B cell (primary cell): ENCODE measurements at regions not wholly inside any gene's neighbourhood (a gene's known extent, or its start where the extent isn't known, plus 50 kb on each side); places are given as distances from the start of the nearest gene placed in this dataset.
"Not testable (repeated sequence)": the region's sequence is repeated elsewhere in the genome, so short reads cannot be mapped to it uniquely, and the experiment has no call there.

ENCODE experiments used
- ATAC-seq: fragments of 200-7000 bp; cut with Tn5 transposase; one replicate; pipeline ENCODE4 v1.10.0; 2021; ENCODE audit warnings: low read depth, mild to moderate bottlenecking, moderate number of reproducible peaks, moderate library complexity
- CTCF ChIA-PET: fragments of 350-600 bp; sonication (Branson Sonifier 250); formaldehyde crosslinking; loops from one replicate; lab custom pipeline; 2021; ENCODE audit warnings: antibody characterized with exemption, inconsistent platforms; lab: Charles Lee
- POLR2A ChIA-PET: fragments of 350-600 bp; sonication (Branson Sonifier 250); formaldehyde crosslinking; loops from one replicate; lab custom pipeline; 2021; ENCODE audit warnings: antibody characterized with exemption; lab: Charles Lee
- DNase-seq: peaks from one replicate; pipeline ENCODE4 v3.0.0; 2013
- H2AFZ ChIP-seq: 2 replicates; pipeline ENCODE4 v1.6.1; 2012; ENCODE audit warnings: mild to moderate bottlenecking, low read depth, low read length; ENCODE audit not compliant: insufficient read depth, poor library complexity, severe bottlenecking
- H3K27ac ChIP-seq, 2 donors: 1 replicate in 1 of 2; 2 replicates in 1 of 2; pipeline ENCODE4 v1.5.1; 2012 to 2013; ENCODE audit warnings: low read length in 2 of 2, mild to moderate bottlenecking in 2 of 2, moderate library complexity in 1 of 2
- H3K27me3 ChIP-seq, 4 experiments: fragments of 200-600 bp in 1 of 4; sonication (generic) in 1 of 4; replicated peaks in 1 of 4; 1 replicate in 2 of 4; 2 replicates in 2 of 4; pipeline versions ENCODE4 v1.6.1 to v1.7.0; 2013 to 2016; ENCODE audit warnings: low read length in 3 of 4, mild to moderate bottlenecking in 2 of 4, mixed read lengths in 1 of 4, moderate library complexity in 1 of 4; ENCODE audit not compliant: insufficient read depth in 4 of 4, control insufficient read depth in 3 of 4; ENCODE audit errors: control extremely low read depth in 1 of 4
- H3K36me3 ChIP-seq, 2 experiments: replicated peaks in 1 of 2; 1 replicate in 1 of 2; 2 replicates in 1 of 2; pipeline versions ENCODE4 v1.6.1 to v1.7.1; 2013; ENCODE audit warnings: low read length in 1 of 2; ENCODE audit not compliant: insufficient read depth in 2 of 2, control insufficient read depth in 1 of 2; ENCODE audit errors: control extremely low read depth in 1 of 2, extremely low read depth in 1 of 2
- H3K4me1 ChIP-seq, 2 donors: fragments of 200-600 bp in 1 of 2; sonication (generic) in 1 of 2; 1 replicate in 1 of 2; 2 replicates in 1 of 2; pipeline versions ENCODE4 v1.5.1 to v1.6.1; 2013 to 2017; ENCODE audit warnings: low read length in 2 of 2; ENCODE audit not compliant: control insufficient read depth in 2 of 2, insufficient read depth in 2 of 2
- H3K4me2 ChIP-seq: replicated peaks from 2 replicates; pipeline ENCODE3; 2012; ENCODE audit warnings: mild to moderate bottlenecking, low read depth, low read length; ENCODE audit not compliant: poor library complexity, severe bottlenecking
- H3K4me3 ChIP-seq, 5 experiments: fragments of 200-600 bp in 1 of 5; sonication (generic) in 1 of 5; 1 replicate in 3 of 5; 2 replicates in 2 of 5; pipeline versions ENCODE4 v1.5.1 to v1.7.0; 2011 to 2016; ENCODE audit warnings: low read length in 4 of 5, mild to moderate bottlenecking in 4 of 5, low read depth in 2 of 5, control low read depth in 1 of 5, moderate library complexity in 1 of 5; ENCODE audit not compliant: insufficient read depth in 1 of 5; ENCODE audit errors: control extremely low read depth in 1 of 5, extremely low read depth in 1 of 5
- H3K79me2 ChIP-seq: fragments of 200-600 bp; sonication (generic); one replicate; pipeline ENCODE4 v1.6.0; 2016; ENCODE audit warnings: low read length; ENCODE audit not compliant: control insufficient read depth, insufficient read depth
- H3K9ac ChIP-seq: fragments of 200-600 bp; sonication (generic); 2 replicates; pipeline ENCODE4 v1.6.1; 2017; ENCODE audit warnings: mild to moderate bottlenecking, low read length, moderate library complexity
- H3K9me3 ChIP-seq, 3 donors: one replicate each; pipeline versions ENCODE4 v1.6.1 to v1.7.1; 2013; ENCODE audit warnings: low read length in 2 of 3; ENCODE audit not compliant: control insufficient read depth in 2 of 3, insufficient read depth in 1 of 3; ENCODE audit errors: control extremely low read depth in 1 of 3
- H4K20me1 ChIP-seq: 2 replicates; pipeline ENCODE4 v1.6.0; 2012; ENCODE audit warnings: mild to moderate bottlenecking, low read length; ENCODE audit not compliant: insufficient read depth, control insufficient read depth, poor library complexity, severe bottlenecking
- H3K27ac Mint-ChIP-seq: one replicate; pipeline ENCODE4 v1.8.0; 2021; ENCODE audit warnings: mixed read lengths
- H3K27me3 Mint-ChIP-seq: one replicate; pipeline ENCODE4 v1.8.0; 2021; ENCODE audit warnings: mixed read lengths
- H3K4me1 Mint-ChIP-seq: one replicate; pipeline ENCODE4 v1.8.0; 2021; ENCODE audit warnings: mixed read lengths
- H3K4me3 Mint-ChIP-seq: one replicate; pipeline ENCODE4 v1.8.0; 2021; ENCODE audit warnings: mixed read lengths
- H3K9me3 Mint-ChIP-seq: one replicate; pipeline ENCODE4 v1.8.0; 2022; ENCODE audit warnings: mixed read lengths; ENCODE audit not compliant: insufficient read depth
- WGBS: methylation state at CpG from one replicate; pipeline ENCODE4 v1.1.5; 2013; ENCODE audit warnings: missing lambda C conversion rate; ENCODE audit not compliant: insufficient coverage; 5-methylcytosine and 5-hydroxymethylcytosine counted together
- intact Hi-C: fragments of 100-400 bp; cut with micrococcal nuclease; formaldehyde crosslinking; loops from one replicate; pipeline ENCODE4 v1.10.0; 2022

DNA sequence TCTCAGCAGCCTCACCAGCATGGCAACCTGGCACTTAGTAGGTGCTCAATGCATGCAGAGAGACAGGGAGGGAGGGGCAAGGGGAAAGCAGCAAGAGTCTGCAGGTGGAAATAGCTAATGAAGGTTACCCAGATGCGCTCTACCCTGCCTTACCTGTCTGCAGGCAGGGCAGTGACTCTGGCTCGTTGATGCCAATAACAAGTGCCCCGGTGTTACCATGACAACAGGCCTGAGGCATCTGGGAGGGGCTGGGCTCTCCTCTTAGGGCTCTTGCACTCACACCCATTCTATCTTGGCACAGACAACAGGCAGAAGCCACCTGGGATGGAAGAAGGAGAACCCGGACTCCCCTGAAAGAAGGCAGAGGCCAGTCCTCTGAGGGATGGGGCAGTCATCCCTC lies 896.0 kb downstream of the TUBA3C start:
- H3K4me2 ChIP-seq, H3K27me3 ChIP-seq, CTCF ChIA-PET, H3K9ac ChIP-seq, intact Hi-C loops, ATAC-seq, H4K20me1 ChIP-seq, H3K36me3 ChIP-seq, H2AFZ ChIP-seq, DNase-seq, H3K4me3 ChIP-seq, H3K9me3 ChIP-seq, H3K4me1 Mint-ChIP-seq, H3K79me2 ChIP-seq, H3K27me3 Mint-ChIP-seq, H3K27ac Mint-ChIP-seq, POLR2A ChIA-PET, H3K4me3 Mint-ChIP-seq, H3K9me3 Mint-ChIP-seq, H3K27ac ChIP-seq, H3K4me1 ChIP-seq: not testable (repeated sequence)
- no CpG with 5 or more reads among the region's 4 CpGs for WGBS

DNA sequence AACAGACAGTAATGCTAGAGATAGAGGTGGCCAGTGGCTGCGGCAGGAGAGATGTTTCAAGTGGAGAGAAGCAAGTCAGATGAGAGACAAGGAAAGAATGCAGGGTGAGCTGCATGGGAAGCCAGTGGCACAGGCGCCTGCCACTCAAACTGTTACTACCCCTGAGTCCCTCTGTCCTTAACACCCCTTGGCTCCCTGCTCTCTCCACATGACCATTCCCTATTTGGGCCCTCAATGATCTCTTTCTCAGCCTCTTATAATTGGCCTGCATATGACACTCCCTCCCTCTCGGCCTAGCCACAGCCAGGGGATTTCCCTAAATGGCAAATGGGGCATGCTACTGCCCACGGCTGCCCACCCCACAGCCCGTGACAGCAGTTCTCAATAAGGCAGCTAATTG lies 897.6 kb downstream of the TUBA3C start:
- H2AFZ ChIP-seq, H4K20me1 ChIP-seq, H3K9me3 Mint-ChIP-seq, H3K4me2 ChIP-seq, CTCF ChIA-PET, H3K4me3 Mint-ChIP-seq, intact Hi-C loops, H3K27ac ChIP-seq, H3K79me2 ChIP-seq, H3K36me3 ChIP-seq, ATAC-seq, H3K27me3 Mint-ChIP-seq, H3K4me1 Mint-ChIP-seq, H3K27me3 ChIP-seq, H3K27ac Mint-ChIP-seq, H3K9ac ChIP-seq, H3K4me1 ChIP-seq, DNase-seq, H3K9me3 ChIP-seq, POLR2A ChIA-PET, H3K4me3 ChIP-seq: not testable (repeated sequence)
- no CpG with 5 or more reads among the region's 5 CpGs for WGBS

DNA sequence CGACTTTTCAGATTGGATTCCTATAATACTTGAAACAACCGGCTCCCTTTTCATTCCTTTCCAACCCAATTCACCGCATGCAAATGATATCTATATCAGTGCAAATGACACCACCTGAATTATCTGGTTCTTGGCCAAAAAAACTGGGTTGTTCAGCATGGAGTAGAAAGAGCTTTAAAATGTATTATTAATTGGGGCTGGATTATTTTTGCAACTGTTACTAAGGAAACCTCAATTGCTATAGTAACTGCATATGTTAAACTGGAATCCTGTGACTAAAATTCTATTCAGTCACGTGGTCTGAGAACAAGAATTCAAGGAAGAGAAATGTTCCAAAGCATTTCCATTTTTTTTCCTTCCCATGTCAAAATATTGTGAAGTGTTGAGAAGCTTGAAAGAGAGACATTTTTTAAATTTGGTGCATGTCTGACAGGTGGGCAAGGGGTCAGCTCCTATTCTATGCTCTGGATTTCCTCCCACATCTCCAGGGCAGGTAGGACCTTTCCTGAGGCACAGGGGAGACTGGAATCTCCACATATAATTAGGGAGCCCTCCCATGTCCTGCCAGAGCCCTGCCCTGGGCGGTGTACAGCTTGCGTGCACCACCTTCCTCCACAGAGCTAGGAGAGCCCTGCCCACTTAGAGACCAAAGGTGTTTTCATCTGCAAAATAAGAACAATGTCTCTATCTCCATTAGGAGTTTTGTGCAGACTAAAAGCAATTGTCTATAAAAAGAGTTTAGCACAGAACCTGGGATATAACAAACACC lies 899.6 kb downstream of the TUBA3C start:
- H3K9me3 ChIP-seq, H3K4me2 ChIP-seq, H3K9ac ChIP-seq, H3K36me3 ChIP-seq, intact Hi-C loops, ATAC-seq, H4K20me1 ChIP-seq, H3K4me3 Mint-ChIP-seq, H3K9me3 Mint-ChIP-seq, DNase-seq, H3K4me3 ChIP-seq, H3K4me1 ChIP-seq, H3K4me1 Mint-ChIP-seq, H3K79me2 ChIP-seq, H3K27me3 ChIP-seq, POLR2A ChIA-PET, H2AFZ ChIP-seq, H3K27me3 Mint-ChIP-seq, CTCF ChIA-PET, H3K27ac Mint-ChIP-seq, H3K27ac ChIP-seq: not testable (repeated sequence)
- no CpG with 5 or more reads among the region's 6 CpGs for WGBS

DNA sequence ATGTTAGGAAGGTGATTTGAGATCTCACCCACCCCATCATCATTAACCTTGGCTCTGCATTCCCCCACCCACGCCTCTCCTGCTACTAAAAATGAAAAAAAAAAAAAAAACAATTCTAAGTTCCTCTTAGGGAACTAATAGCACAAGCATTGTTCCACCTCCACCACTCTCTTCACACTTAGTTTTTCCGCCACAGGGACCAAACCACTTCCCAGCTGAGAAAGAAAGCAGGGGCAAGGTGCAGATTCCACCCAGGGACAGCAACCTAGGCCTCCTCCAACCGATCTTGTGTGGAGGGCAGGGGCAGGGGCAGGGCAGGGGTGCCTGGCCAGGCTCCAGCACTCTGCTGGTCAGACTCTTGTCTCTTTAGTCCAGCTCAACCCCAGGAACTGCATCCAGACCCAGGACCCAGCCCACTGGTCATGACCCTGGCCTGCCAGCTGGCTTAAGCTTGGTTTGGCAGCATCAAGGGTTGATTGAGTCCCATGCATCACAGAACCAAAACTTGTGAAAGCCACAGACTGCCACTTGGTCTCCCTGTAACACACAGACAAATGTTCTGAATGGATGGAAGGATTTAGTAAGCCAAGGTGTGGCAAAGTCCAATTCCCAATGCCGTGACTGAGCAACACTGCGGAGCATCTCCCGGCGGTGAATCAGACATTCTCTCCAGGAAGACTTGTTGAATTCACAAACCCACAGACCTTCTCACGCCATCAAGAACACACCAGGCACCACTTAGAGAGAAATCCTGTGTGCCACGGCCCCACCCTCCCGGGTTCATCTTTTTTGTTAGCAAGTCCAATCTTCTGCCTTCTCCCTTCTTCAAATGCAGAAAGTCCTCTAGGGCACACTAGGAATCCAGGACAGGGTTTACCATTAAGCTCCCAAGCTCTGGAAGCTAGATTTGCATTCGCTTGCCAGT lies 900.5 kb downstream of the TUBA3C start:
- H3K27me3 ChIP-seq, H3K9me3 ChIP-seq, H3K4me3 Mint-ChIP-seq, H4K20me1 ChIP-seq, H3K27ac ChIP-seq, intact Hi-C loops, H3K9ac ChIP-seq, H3K9me3 Mint-ChIP-seq, POLR2A ChIA-PET, H3K4me3 ChIP-seq, H3K79me2 ChIP-seq, H3K4me1 ChIP-seq, DNase-seq, ATAC-seq, H2AFZ ChIP-seq, CTCF ChIA-PET, H3K4me1 Mint-ChIP-seq, H3K4me2 ChIP-seq, H3K36me3 ChIP-seq, H3K27ac Mint-ChIP-seq, H3K27me3 Mint-ChIP-seq: not testable (repeated sequence)
- WGBS, result no CpG with 5 or more reads among the region's 11 CpGs
